ENCODE measurements at regions not wholly inside any gene's neighbourhood (a gene's known extent, or its start where the extent isn't known, plus 50 kb on each side); places are given as distances from the start of the nearest gene placed in this dataset.
A peak's percentile ranks its signal among the peaks of the same experiment; 100 is the strongest.
"Not testable (repeated sequence)": the region's sequence is repeated elsewhere in the genome, so short reads cannot be mapped to it uniquely, and the experiment has no call there.

GRCh38 chr6:50899306-50899870, 80.7 kb downstream of the TFAP2B start:
- no peak overlapping the region for H3K4me3 ChIP-seq (replicated peaks in 1 of 2; ENCODE audit: low read depth in 2 of 2, low read length in 2 of 2)
- peak in 1 of 2 donors; percentile 2 for DNase-seq (ENCODE audit: low read depth in 2 of 2)
- TF ChIP-seq CTCF (IDR thresholded peaks at IDR 0.05; ENCODE audit: low read depth, low read length): no peak

GRCh38 chr6:50902260-50902659, 83.6 kb downstream of the TFAP2B start:
- no peak for DNase-seq (ENCODE audit: low read depth in 2 of 2)
- H3K4me3 ChIP-seq (replicated peaks in 1 of 2; ENCODE audit: low read depth in 2 of 2, low read length in 2 of 2): no peak overlapping the region
- no peak for TF ChIP-seq CTCF (IDR thresholded peaks at IDR 0.05; ENCODE audit: low read depth, low read length)

DNA sequence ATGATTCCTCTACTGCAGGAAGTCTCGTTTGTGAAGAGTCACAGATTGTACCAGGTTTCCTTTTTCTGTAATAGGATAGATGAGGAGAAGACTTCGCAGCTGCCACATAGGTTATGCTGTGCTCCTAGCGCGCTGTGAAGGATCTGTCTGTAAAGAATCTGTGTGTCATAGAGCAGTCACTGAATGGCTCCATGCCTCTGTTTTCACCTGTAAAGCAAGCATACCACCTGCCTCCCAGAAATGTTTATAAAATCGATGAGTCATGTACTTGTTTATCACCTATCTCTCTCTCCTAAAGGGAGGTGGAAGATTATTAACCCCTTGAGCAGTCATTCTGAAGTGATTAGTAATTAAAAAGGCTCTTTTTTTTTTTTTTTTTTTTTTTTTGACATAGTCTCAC, 86.6 kb downstream of the TFAP2B start:
- no peak overlapping the region for H3K4me3 ChIP-seq (replicated peaks in 1 of 2; ENCODE audit: low read depth in 2 of 2, low read length in 2 of 2)
- DNase-seq (ENCODE audit: low read depth in 2 of 2): no peak
- TF ChIP-seq CTCF (IDR thresholded peaks at IDR 0.05; ENCODE audit: low read depth, low read length): no peak

DNA sequence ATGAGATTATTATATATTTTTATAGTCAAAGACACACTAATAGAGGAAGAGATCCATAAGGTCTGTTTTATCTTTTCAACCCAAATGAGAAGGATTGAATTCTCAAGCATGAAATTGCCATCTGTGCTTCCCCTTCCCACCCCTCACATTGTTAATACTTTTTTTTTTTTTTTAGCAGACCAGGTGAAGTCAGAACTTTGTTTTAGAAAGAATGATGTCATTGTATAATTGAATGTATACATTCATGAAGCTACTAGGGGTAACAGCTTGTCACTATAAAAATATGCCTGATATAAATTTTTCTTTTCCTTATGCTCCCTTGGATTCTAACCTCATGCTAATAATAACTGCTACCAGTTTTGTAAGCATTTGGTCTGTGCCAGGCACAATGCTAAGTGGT, 88.9 kb downstream of the TFAP2B start:
- no peak overlapping the region for H3K4me3 ChIP-seq (replicated peaks in 1 of 2; ENCODE audit: low read depth in 2 of 2, low read length in 2 of 2)
- no peak for DNase-seq (ENCODE audit: low read depth in 2 of 2)
- no peak for TF ChIP-seq CTCF (IDR thresholded peaks at IDR 0.05; ENCODE audit: low read depth, low read length)

DNA sequence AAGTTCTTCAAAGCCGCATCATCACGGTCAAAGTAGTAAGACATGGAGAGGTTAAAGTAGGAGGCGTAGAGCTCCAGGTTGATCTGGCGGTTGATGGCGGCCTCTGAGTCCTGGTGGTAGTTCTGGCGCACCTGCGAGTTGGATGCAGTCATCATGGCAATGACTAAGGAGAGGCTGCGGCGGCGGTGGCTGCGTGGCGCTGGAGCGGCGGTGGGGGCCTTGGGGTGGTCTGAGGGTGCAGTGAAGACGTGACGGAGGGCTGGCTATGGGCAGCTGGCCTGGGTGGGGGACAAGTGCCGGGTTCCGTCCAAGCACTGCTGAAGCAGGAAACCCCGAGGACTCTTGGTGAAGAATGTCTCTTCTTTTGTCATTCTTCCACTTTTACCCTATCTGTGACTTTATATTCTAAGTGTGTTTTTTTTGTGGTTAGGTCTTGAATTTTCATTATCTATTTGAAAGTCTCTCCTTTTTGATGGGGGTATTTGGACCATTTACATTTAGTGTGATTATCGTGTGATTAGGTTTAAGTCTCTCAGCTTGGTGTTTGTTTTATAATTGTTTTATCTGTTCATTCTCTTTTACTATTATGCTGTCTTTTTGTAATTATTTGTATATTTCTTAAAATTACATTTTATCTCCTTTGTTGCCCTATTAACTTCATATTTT, 94.6 kb downstream of the TFAP2B start:
- H3K4me3 ChIP-seq (replicated peaks in 1 of 2; ENCODE audit: low read depth in 2 of 2, low read length in 2 of 2): no peak overlapping the region
- DNase-seq (ENCODE audit: low read depth in 2 of 2): no peak
- TF ChIP-seq CTCF (IDR thresholded peaks at IDR 0.05; ENCODE audit: low read depth, low read length): no peak

DNA sequence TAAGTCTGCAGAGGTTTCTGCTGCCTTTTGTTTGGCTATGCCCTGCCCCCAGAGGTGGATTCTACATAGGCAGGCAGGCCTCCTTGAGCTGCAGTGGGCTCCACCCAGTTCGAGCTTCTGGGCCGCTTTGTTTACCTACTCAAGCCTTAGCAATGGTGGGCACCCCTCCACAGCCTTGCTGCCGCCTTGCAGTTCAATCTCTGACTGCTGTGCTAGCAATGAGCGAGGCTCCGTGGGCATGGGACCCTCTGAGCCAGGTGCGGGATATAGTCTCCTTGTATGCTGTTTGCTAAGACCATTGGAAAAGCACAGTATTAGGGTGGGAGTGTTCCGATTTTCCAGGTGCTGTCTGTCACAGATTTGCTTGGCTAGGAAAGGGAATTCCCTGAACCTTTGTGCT, 102.7 kb downstream of the TFAP2B start:
- not testable (repeated sequence) for H3K4me3 ChIP-seq (replicated peaks in 1 of 2; ENCODE audit: low read depth in 2 of 2, low read length in 2 of 2); DNase-seq (ENCODE audit: low read depth in 2 of 2)

GRCh38 chr6:50921968-50922367, 103.3 kb downstream of the TFAP2B start:
- TF ChIP-seq CTCF (IDR thresholded peaks at IDR 0.05; ENCODE audit: low read depth, low read length): no peak
- no peak overlapping the region for H3K4me3 ChIP-seq (replicated peaks in 1 of 2; ENCODE audit: low read depth in 2 of 2, low read length in 2 of 2)
- DNase-seq (ENCODE audit: low read depth in 2 of 2): no peak
